Neural progenitor cell (in vitro differentiated cells): ENCODE measurements at regions not wholly inside any gene's neighbourhood (a gene's known extent, or its start where the extent isn't known, plus 50 kb on each side); places are given as distances from the start of the nearest gene placed in this dataset.

ENCODE experiments used
- DNase-seq: peaks from one replicate; pipeline ENCODE4 v3.0.0-alpha.2; 2016; ENCODE audit warnings: low spot score
- H2AFZ ChIP-seq: fragments of 200-600 bp; sonication (generic); replicated peaks from 2 replicates; pipeline ENCODE4 v1.6.1; 2016; ENCODE audit warnings: antibody characterized with exemption
- H3F3A ChIP-seq: fragments of 200-600 bp; sonication (generic); 2 replicates; pipeline ENCODE4 v1.6.1; 2016; ENCODE audit warnings: antibody characterized with exemption, low read depth
- H3K27ac ChIP-seq: fragments of 200-600 bp; sonication (generic); 2 replicates; pipeline ENCODE4 v1.5.1; 2016; ENCODE audit warnings: mild to moderate bottlenecking
- H3K27me3 ChIP-seq: fragments of 200-600 bp; sonication (generic); 2 replicates; pipeline ENCODE4 v1.6.1; 2016; ENCODE audit warnings: mild to moderate bottlenecking, moderate library complexity
- H3K36me3 ChIP-seq: fragments of 200-600 bp; sonication (generic); 2 replicates; pipeline ENCODE4 v1.5.1; 2016
- H3K4me1 ChIP-seq: fragments of 200-600 bp; sonication (generic); 2 replicates; pipeline ENCODE4 v1.6.1; 2016; ENCODE audit warnings: mixed run types
- H3K4me2 ChIP-seq: fragments of 200-600 bp; sonication (generic); 2 replicates; pipeline ENCODE4 v1.6.1; 2016
- H3K4me3 ChIP-seq: fragments of 200-600 bp; sonication (generic); 2 replicates; pipeline ENCODE4 v1.5.1; 2016
- H3K79me2 ChIP-seq: fragments of 200-600 bp; sonication (generic); 2 replicates; pipeline ENCODE4 v1.6.1; 2016; ENCODE audit warnings: low read depth
- H3K9ac ChIP-seq: fragments of 200-600 bp; sonication (generic); 2 replicates; pipeline ENCODE4 v1.6.1; 2016
- H3K9me3 ChIP-seq: fragments of 200-600 bp; sonication (generic); 2 replicates; pipeline ENCODE4 v1.5.1; 2016; ENCODE audit warnings: low read depth
- H4K20me1 ChIP-seq: fragments of 200-600 bp; sonication (generic); 2 replicates; pipeline ENCODE4 v1.6.1; 2016; ENCODE audit warnings: low read depth
- H3K27ac Mint-ChIP-seq: 3 replicates; pipeline ENCODE4 v1.8.0; 2021; ENCODE audit warnings: mixed read lengths
- H3K27me3 Mint-ChIP-seq: 2 replicates; pipeline ENCODE4 v1.8.0; 2022; ENCODE audit warnings: low read depth, mild to moderate bottlenecking, inconsistent platforms, moderate library complexity, mixed read lengths; ENCODE audit not compliant: insufficient read depth
- H3K36me3 Mint-ChIP-seq: 3 replicates; pipeline ENCODE4 v1.8.0; 2021; ENCODE audit warnings: mixed read lengths
- H3K4me1 Mint-ChIP-seq: 3 replicates; pipeline ENCODE4 v1.8.0; 2021; ENCODE audit warnings: mixed read lengths
- H3K4me3 Mint-ChIP-seq: 3 replicates; pipeline ENCODE4 v1.8.0; 2021; ENCODE audit warnings: mild to moderate bottlenecking, moderate library complexity, mixed read lengths
- H3K9me3 Mint-ChIP-seq: 3 replicates; pipeline ENCODE4 v1.8.0; 2020; ENCODE audit warnings: mixed read lengths
- CTCF ChIP-seq: fragments of 200-600 bp; sonication (generic); IDR thresholded peaks from 2 replicates; pipeline ENCODE4 v1.5.1; 2017; ENCODE audit warnings: antibody characterized with exemption, mild to moderate bottlenecking
- EZH2 ChIP-seq: fragments of 200-600 bp; sonication (generic); IDR thresholded peaks from 2 replicates; pipeline ENCODE4 v1.6.1; 2017; ENCODE audit warnings: antibody characterized with exemption, mild to moderate bottlenecking, moderate library complexity
- EZH2phosphoT487 ChIP-seq: fragments of 200-600 bp; sonication (generic); IDR thresholded peaks from 2 replicates; pipeline ENCODE4 v1.6.1; 2017; ENCODE audit warnings: antibody characterized with exemption

- no peaks in the 10 kb centered on the region for H3K9me3 Mint-ChIP-seq
- Histone ChIP-seq H3F3A (no peaks in the 10 kb centered on the region), H3K27ac (no peak overlapping the region)
Measured at GRCh38 chr18:66193938-66194337, 410.0 kb downstream of the CDH19 start.

GRCh38 chr18:66193394-66193793 is 410.5 kb downstream of the CDH19 start:
- no peak for TF ChIP-seq CTCF
- no peak for TF ChIP-seq EZH2
- no peak for TF ChIP-seq EZH2phosphoT487
- Mint-ChIP-seq H3K4me3 (no peak overlapping the region), H3K27me3 (no peaks in the 10 kb centered on the region), H3K27ac (no peak overlapping the region), H3K9me3 (no peaks in the 10 kb centered on the region), H3K4me1 (peaks cover 9% of the 10 kb centered on the region), H3K36me3 (no peaks in the 10 kb centered on the region)
- Histone ChIP-seq H3K79me2 (no peaks in the 10 kb centered on the region), H3K9ac (no peak overlapping the region), H3K27me3 (no peaks in the 10 kb centered on the region), H3F3A (no peaks in the 10 kb centered on the region), H3K4me3 (no peak overlapping the region), H3K27ac (no peak overlapping the region), H3K36me3 (no peaks in the 10 kb centered on the region), H3K4me1 (peaks cover 11% of the 10 kb centered on the region), H2AFZ (peak overlapping the region; percentile 40), H4K20me1 (no peaks in the 10 kb centered on the region), H3K9me3 (no peaks in the 10 kb centered on the region), H3K4me2 (no peak overlapping the region)
- DNase-seq, result no peak

More at GRCh38 chr18:66193938-66194337, 410.0 kb downstream of the CDH19 start:
- H3K36me3 ChIP-seq, result no peaks in the 10 kb centered on the region
- DNase-seq, result no peak
- H3K9me3 ChIP-seq, result no peaks in the 10 kb centered on the region
- H4K20me1 ChIP-seq, result no peaks in the 10 kb centered on the region
- H3K27me3 ChIP-seq, result no peaks in the 10 kb centered on the region
- no peak overlapping the region for H3K27ac Mint-ChIP-seq
- H3K4me3 Mint-ChIP-seq, result no peak overlapping the region
- no peak overlapping the region for H3K4me2 ChIP-seq
- TF ChIP-seq EZH2phosphoT487 (no peak), CTCF (no peak), EZH2 (no peak)
- H3K36me3 Mint-ChIP-seq, result no peaks in the 10 kb centered on the region
- H3K79me2 ChIP-seq, result no peaks in the 10 kb centered on the region
- peaks cover 9% of the 10 kb centered on the region for H3K4me1 Mint-ChIP-seq
- H3K4me1 ChIP-seq, result peaks cover 11% of the 10 kb centered on the region
- peak overlapping the region; percentile 40 for H2AFZ ChIP-seq
- no peak overlapping the region for H3K4me3 ChIP-seq
- no peak overlapping the region for H3K9ac ChIP-seq
- no peaks in the 10 kb centered on the region for H3K27me3 Mint-ChIP-seq

- Histone ChIP-seq H3K27me3 (no peaks in the 10 kb centered on the region), H4K20me1 (no peaks in the 10 kb centered on the region), H2AFZ (no peak overlapping the region), H3K4me3 (no peak overlapping the region), H3K36me3 (no peaks in the 10 kb centered on the region), H3K4me2 (no peak overlapping the region), H3F3A (no peaks in the 10 kb centered on the region), H3K27ac (no peak overlapping the region), H3K9me3 (no peaks in the 10 kb centered on the region), H3K79me2 (no peaks in the 10 kb centered on the region), H3K4me1 (no peaks in the 10 kb centered on the region), H3K9ac (no peak overlapping the region)
- H3K27ac Mint-ChIP-seq, result no peak overlapping the region
- H3K36me3 Mint-ChIP-seq, result no peaks in the 10 kb centered on the region
- H3K4me1 Mint-ChIP-seq, result no peaks in the 10 kb centered on the region
- peaks cover 3% of the 10 kb centered on the region for H3K9me3 Mint-ChIP-seq
- TF ChIP-seq EZH2phosphoT487, result no peak
- TF ChIP-seq CTCF, result no peak
- TF ChIP-seq EZH2, result no peak
- no peak for DNase-seq
- peaks cover 2% of the 10 kb centered on the region for H3K27me3 Mint-ChIP-seq
- no peak overlapping the region for H3K4me3 Mint-ChIP-seq
Measured at GRCh38 chr18:66168685-66169235, 417.9 kb downstream of the CDH7 start.
